K562 (cell line): ENCODE measurements at regions not wholly inside any gene's neighbourhood (a gene's known extent, or its start where the extent isn't known, plus 50 kb on each side); places are given as distances from the start of the nearest gene placed in this dataset.

Experiments
- ATAC-seq: fragments of 200-7000 bp; cut with Tn5 transposase; 3 replicates; pipeline ENCODE4 v1.9.1; 2020; ENCODE audit warnings: moderate library complexity
- BruUV-seq: library from RNA; stranded (reverse); fragments of 400-500 nt; replicated peaks from 2 replicates; lab custom pipeline; 2021; lab: Mats Ljungman, UMichigan
- CTCF ChIA-PET: fragments of 300-600 bp; formaldehyde crosslinking; extraction: SDS; loops from one replicate; lab custom pipeline; 2021; ENCODE audit warnings: low intra/inter-chr PET ratio; lab: Yijun Ruan, JAX
- POLR2A ChIA-PET: fragments of 300-600, 350-650 bp; sonication (Branson Sonifier 250); formaldehyde crosslinking; extraction: SDS; loops from one replicate; lab custom pipeline; 2021; ENCODE audit warnings: antibody characterized with exemption, inconsistent platforms; lab: Yijun Ruan, JAX
- DNase-seq, 4 experiments: peaks; one replicate each; pipeline versions ENCODE4 v3.0.0 to v3.0.0-alpha.2; 2011 to 2018; ENCODE audit warnings: low spot score in 3 of 4, mixed read lengths in 3 of 4; ENCODE audit errors: extremely low read depth in 1 of 4
- FAIRE-seq: peaks from 2 replicates; lab custom pipeline; 2011; peaks lifted over from hg19 to GRCh38; lab: Jason Lieb, UNC
- H2AFZ ChIP-seq: 2 replicates; pipeline ENCODE4 v1.6.0; 2011; ENCODE audit warnings: low read depth, low read length, control low read depth, inconsistent platforms
- H3K27ac ChIP-seq: fragments of 200-600 bp; 3 replicates; pipeline ENCODE4 v1.8.0; 2011; ENCODE audit warnings: low read depth, mild to moderate bottlenecking, control low read depth, inconsistent platforms, low read length, moderate library complexity, mixed read lengths; ENCODE audit errors: extremely low read depth
- H3K27me3 ChIP-seq, 2 experiments: fragments of 300-600 bp in 1 of 2; 2 replicates in 1 of 2; 3 replicates in 1 of 2; pipeline versions ENCODE4 v1.6.0 to v1.8.0; 2011; ENCODE audit warnings: inconsistent platforms in 2 of 2, low read length in 2 of 2, mild to moderate bottlenecking in 1 of 2, mixed read lengths in 1 of 2, moderate library complexity in 1 of 2; ENCODE audit not compliant: control insufficient read depth in 2 of 2, insufficient read depth in 2 of 2
- H3K36me3 ChIP-seq: fragments of 300-600 bp; 3 replicates; pipeline ENCODE4 v1.8.0; 2011; ENCODE audit warnings: mild to moderate bottlenecking, low read length, inconsistent platforms; ENCODE audit not compliant: control insufficient read depth, insufficient read depth
- H3K4me1 ChIP-seq, 2 experiments: fragments of 200-600 bp in 1 of 2; replicated peaks in 1 of 2; 2 replicates in 1 of 2; 3 replicates in 1 of 2; pipeline versions ENCODE4 v1.5.1 to v1.8.0; 2011; ENCODE audit warnings: inconsistent platforms in 2 of 2, low read length in 2 of 2, mild to moderate bottlenecking in 1 of 2, mixed read lengths in 1 of 2, moderate library complexity in 1 of 2; ENCODE audit not compliant: control insufficient read depth in 2 of 2, insufficient read depth in 2 of 2
- H3K4me2 ChIP-seq: 2 replicates; pipeline ENCODE4 v1.6.1; 2011; ENCODE audit warnings: low read length, control low read depth, inconsistent platforms, mixed read lengths; ENCODE audit not compliant: insufficient read depth
- H3K4me3 ChIP-seq: fragments of 200-600 bp; sonication (generic), shearing (Covaris generic); 2 replicates; pipeline ENCODE4 v1.5.1; 2016; ENCODE audit warnings: control low read depth, inconsistent platforms
- H3K79me2 ChIP-seq: fragments of 200-600 bp; 3 replicates; pipeline ENCODE4 v1.8.0; 2011; ENCODE audit warnings: low read length, inconsistent platforms; ENCODE audit not compliant: control insufficient read depth, insufficient read depth
- H3K9ac ChIP-seq, 2 experiments: 2 replicates each; pipeline versions ENCODE4 v1.6.0 to v1.6.1; 2011; ENCODE audit warnings: low read depth in 2 of 2, low read length in 2 of 2, control low read depth in 1 of 2, inconsistent platforms in 1 of 2, mild to moderate bottlenecking in 1 of 2, mixed read lengths in 1 of 2; ENCODE audit not compliant: insufficient read depth in 1 of 2
- H3K9me1 ChIP-seq: one replicate; pipeline ENCODE4 v1.6.0; 2011; ENCODE audit warnings: inconsistent platforms, mild to moderate bottlenecking, low read length, moderate library complexity; ENCODE audit not compliant: control insufficient read depth, insufficient read depth
- H3K9me3 ChIP-seq: replicated peaks from 2 replicates; pipeline ENCODE4 v1.5.1; 2011; ENCODE audit warnings: low read depth, low read length, inconsistent platforms; ENCODE audit not compliant: control insufficient read depth, insufficient read depth
- H4K20me1 ChIP-seq: replicated peaks from 2 replicates; pipeline ENCODE4 v1.6.1; 2011; ENCODE audit warnings: low read length, inconsistent platforms, mixed read lengths; ENCODE audit not compliant: control insufficient read depth, insufficient read depth
- AFF1 ChIP-seq, 2 experiments: fragments of 450-650 bp; IDR thresholded peaks; 2 replicates each; pipeline ENCODE4 v1.6.1; 2018; ENCODE audit warnings: mild to moderate bottlenecking in 2 of 2, low read depth in 1 of 2; ENCODE audit not compliant: partially characterized antibody in 2 of 2
- ARID4B ChIP-seq: sonication (generic); formaldehyde crosslinking; IDR thresholded peaks from 2 replicates; pipeline ENCODE4 v1.8.0; 2022; ENCODE audit warnings: mild to moderate bottlenecking, missing genetic modification reagents
- BCOR ChIP-seq: fragments of 450-650 bp; IDR thresholded peaks from 2 replicates; pipeline ENCODE4 v1.6.1; 2016
- CHD4 ChIP-seq: fragments of 200-600 bp; sonication (generic); IDR thresholded peaks from 3 replicates; pipeline ENCODE4 v1.6.1; 2012; ENCODE audit warnings: low read depth, mild to moderate bottlenecking, mixed read lengths, low read length, inconsistent platforms; ENCODE audit not compliant: insufficient read depth, insufficient replicate concordance, poor library complexity, severe bottlenecking
- FOXA1 ChIP-seq: fragments of 450-650 bp; IDR thresholded peaks from 2 replicates; pipeline ENCODE4 v1.6.1; 2016; ENCODE audit warnings: mild to moderate bottlenecking, borderline replicate concordance
- MYBL2 ChIP-seq, 2 experiments: fragments of 450-650 bp in 1 of 2; sonication (generic) in 1 of 2; formaldehyde crosslinking in 1 of 2; IDR thresholded peaks; 2 replicates each; pipeline versions ENCODE4 v1.6.1 to v1.8.1; 2017 to 2022; ENCODE audit warnings: borderline replicate concordance in 1 of 2, inconsistent platforms in 1 of 2, low read depth in 1 of 2, mild to moderate bottlenecking in 1 of 2, missing genetic modification reagents in 1 of 2, moderate library complexity in 1 of 2
- NR3C1 ChIP-seq: sonication (generic); formaldehyde crosslinking; IDR thresholded peaks from 2 replicates; pipeline ENCODE4 v1.8.1; 2022; ENCODE audit warnings: missing genetic modification reagents
- PHF21A ChIP-seq: fragments of 450-650 bp; IDR thresholded peaks from 2 replicates; pipeline ENCODE4 v1.6.1; 2017; ENCODE audit warnings: low read depth, borderline replicate concordance
- ZNF232 ChIP-seq: sonication (generic); formaldehyde crosslinking; IDR thresholded peaks from 2 replicates; pipeline ENCODE4 v1.8.0; 2022; ENCODE audit warnings: mild to moderate bottlenecking, missing genetic modification reagents
- WGBS: fragments of 100-300 bp; shearing (Covaris generic); methylation state at CpG from one replicate; pipeline ENCODE4 v1.1.6; 2016; ENCODE audit warnings: low coverage, mixed read lengths; ENCODE audit not compliant: insufficient coverage; ENCODE audit errors: missing lambda C conversion rate; 5-methylcytosine and 5-hydroxymethylcytosine counted together
- in situ Hi-C: fragments of 300-500 bp; cut with MboI; formaldehyde crosslinking; loops from 4 replicates; pipeline ENCODE4 v1.15.0; 2018; ENCODE audit warnings: inconsistent platforms, mixed read lengths
- intact Hi-C: fragments of 100-400 bp; cut with micrococcal nuclease; formaldehyde crosslinking; loops from 2 replicates; pipeline ENCODE4 v1.14.2; 2022

GRCh38 chr2:153349603-153350002 lies 129.0 kb downstream of the RPRM start (continued):
- no peak for TF ChIP-seq ARID4B
- TF ChIP-seq MYBL2 (IDR thresholded peaks at IDR 0.05; ENCODE audit: low read depth) = no peak
- no peak for TF ChIP-seq MYBL2 (CRISPR knock-in tag; IDR thresholded peaks at IDR 0.05; ENCODE audit: borderline replicate concordance)

- H3K4me3 ChIP-seq = no peak overlapping the region
- ATAC-seq (no peak), DNase-seq (no peak), FAIRE-seq (no peak)
- BruUV-seq = no TSS peak
- in situ Hi-C loops = no loop called here
- H3K4me2 ChIP-seq = no peak overlapping the region
- H2AFZ ChIP-seq = no peak overlapping the region
- H3K4me1 ChIP-seq = no peaks in the 10 kb centered on the region
- H4K20me1 ChIP-seq = no peaks in the 10 kb centered on the region
- H3K27ac ChIP-seq = no peak overlapping the region
- no peaks in the 10 kb centered on the region for H3K27me3 ChIP-seq
- intact Hi-C loops = no loop called here
- no peaks in the 10 kb centered on the region for H3K36me3 ChIP-seq
- TF ChIP-seq BCOR (no peak), ZNF232 (CRISPR knock-in tag) (no peak), FOXA1 (no peak), NR3C1 (CRISPR knock-in tag) (no peak), PHF21A (no peak), CHD4 (no peak), AFF1 (IDR thresholded peaks at IDR 0.05; ENCODE audit: low read depth in 1 of 2, partially characterized antibody in 2 of 2) (no peak)
- WGBS = 0% methylated on average over 2 of the region's 2 CpGs
- H3K79me2 ChIP-seq = no peaks in the 10 kb centered on the region
- H3K9me1 ChIP-seq = no peaks in the 10 kb centered on the region
- ChIA-PET CTCF (no interaction called here), POLR2A (interaction anchor here (0.6 kb wide), 1 partner anchor 206 kb away, joined by 3 read pairs; no protein-coding TSS in a partner anchor)
- no peak overlapping the region for H3K9ac ChIP-seq
- H3K9me3 ChIP-seq = peaks cover 2% of the 10 kb centered on the region; the same call in 1 of the 2 replicates
Measured at GRCh38 chr2:153347818-153348495, 130.6 kb downstream of the RPRM start.
